Fibroblast of lung (primary cell): ENCODE measurements at regions not wholly inside any gene's neighbourhood (a gene's known extent, or its start where the extent isn't known, plus 50 kb on each side); places are given as distances from the start of the nearest gene placed in this dataset.

ENCODE experiments used
- DNase-seq, 2 donors: peaks; one replicate each; pipeline versions ENCODE4 v3.0.0 to v3.0.0-alpha.2; 2010; ENCODE audit warnings: low read depth in 2 of 2
- H2AFZ ChIP-seq: 2 replicates; pipeline ENCODE4 v1.5.1; 2012; ENCODE audit warnings: low read length, control low read depth, inconsistent platforms
- H3K27ac ChIP-seq: 2 replicates; pipeline ENCODE4 v1.5.1; 2011; ENCODE audit warnings: low read length, control low read depth; ENCODE audit not compliant: insufficient read depth
- H3K27me3 ChIP-seq: 2 replicates; pipeline ENCODE4 v1.5.1; 2011; ENCODE audit warnings: mild to moderate bottlenecking, low read length; ENCODE audit not compliant: control insufficient read depth, insufficient read depth
- H3K36me3 ChIP-seq: 2 replicates; pipeline ENCODE4 v1.5.1; 2011; ENCODE audit warnings: low read length; ENCODE audit not compliant: control insufficient read depth, insufficient read depth
- H3K4me1 ChIP-seq: 2 replicates; pipeline ENCODE4 v1.5.1; 2011; ENCODE audit warnings: low read length; ENCODE audit not compliant: control insufficient read depth, insufficient read depth; ENCODE audit errors: extremely low read depth
- H3K4me2 ChIP-seq: 2 replicates; pipeline ENCODE4 v1.5.1; 2011; ENCODE audit warnings: low read length, control low read depth; ENCODE audit not compliant: insufficient read depth; ENCODE audit errors: extremely low read depth
- H3K4me3 ChIP-seq, 4 experiments: fragments of 200-600 bp in 1 of 4; sonication (generic) in 1 of 4; replicated peaks in 1 of 4; 2 replicates each; pipeline ENCODE4 v1.5.1; 2011 to 2016; ENCODE audit warnings: low read length in 4 of 4, low read depth in 3 of 4, mild to moderate bottlenecking in 3 of 4, control low read depth in 2 of 4, inconsistent platforms in 1 of 4, mixed read lengths in 1 of 4; ENCODE audit not compliant: insufficient read depth in 1 of 4; ENCODE audit errors: control extremely low read depth in 1 of 4
- H3K79me2 ChIP-seq: 2 replicates; pipeline ENCODE4 v1.5.1; 2012; ENCODE audit warnings: mild to moderate bottlenecking, low read length, inconsistent platforms; ENCODE audit not compliant: control insufficient read depth, insufficient read depth
- H3K9ac ChIP-seq: 2 replicates; pipeline ENCODE4 v1.5.1; 2011; ENCODE audit warnings: mild to moderate bottlenecking, low read length, control low read depth; ENCODE audit not compliant: insufficient read depth
- H3K9me3 ChIP-seq: 2 replicates; pipeline ENCODE4 v1.5.1; 2012; ENCODE audit warnings: low read depth, low read length; ENCODE audit not compliant: control insufficient read depth, insufficient read depth
- H4K20me1 ChIP-seq: 2 replicates; pipeline ENCODE4 v1.5.1; 2011; ENCODE audit warnings: low read length; ENCODE audit not compliant: control insufficient read depth, insufficient read depth; ENCODE audit errors: extremely low read depth
- EZH2 ChIP-seq: IDR thresholded peaks from 2 replicates; pipeline ENCODE4 v1.5.1; 2012; ENCODE audit warnings: low read length, control low read depth, mild to moderate bottlenecking; ENCODE audit errors: missing control alignments
- TF ChIP-seq, protein P1 (sequence below), 2 donors: IDR thresholded peaks in 1 of 2; conservative IDR thresholded peaks in 1 of 2; 1 replicate in 1 of 2; 2 replicates in 1 of 2; pipeline ENCODE4 v1.5.1; 2011 to 2012; ENCODE audit warnings: low read length in 2 of 2, control low read depth in 1 of 2, inconsistent platforms in 1 of 2, low read depth in 1 of 2, mild to moderate bottlenecking in 1 of 2

GRCh38 chr1:232306269-232306961 lies 323.5 kb downstream of the SIPA1L2 start:
- DNase-seq: no peak
- no peak overlapping the region for H2AFZ ChIP-seq
- H3K27ac ChIP-seq: no peak overlapping the region
- no peaks in the 10 kb centered on the region for H3K36me3 ChIP-seq
- no peak for TF ChIP-seq EZH2
- TF ChIP-seq, protein P1, sequence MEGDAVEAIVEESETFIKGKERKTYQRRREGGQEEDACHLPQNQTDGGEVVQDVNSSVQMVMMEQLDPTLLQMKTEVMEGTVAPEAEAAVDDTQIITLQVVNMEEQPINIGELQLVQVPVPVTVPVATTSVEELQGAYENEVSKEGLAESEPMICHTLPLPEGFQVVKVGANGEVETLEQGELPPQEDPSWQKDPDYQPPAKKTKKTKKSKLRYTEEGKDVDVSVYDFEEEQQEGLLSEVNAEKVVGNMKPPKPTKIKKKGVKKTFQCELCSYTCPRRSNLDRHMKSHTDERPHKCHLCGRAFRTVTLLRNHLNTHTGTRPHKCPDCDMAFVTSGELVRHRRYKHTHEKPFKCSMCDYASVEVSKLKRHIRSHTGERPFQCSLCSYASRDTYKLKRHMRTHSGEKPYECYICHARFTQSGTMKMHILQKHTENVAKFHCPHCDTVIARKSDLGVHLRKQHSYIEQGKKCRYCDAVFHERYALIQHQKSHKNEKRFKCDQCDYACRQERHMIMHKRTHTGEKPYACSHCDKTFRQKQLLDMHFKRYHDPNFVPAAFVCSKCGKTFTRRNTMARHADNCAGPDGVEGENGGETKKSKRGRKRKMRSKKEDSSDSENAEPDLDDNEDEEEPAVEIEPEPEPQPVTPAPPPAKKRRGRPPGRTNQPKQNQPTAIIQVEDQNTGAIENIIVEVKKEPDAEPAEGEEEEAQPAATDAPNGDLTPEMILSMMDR (conservative IDR thresholded peaks at IDR 0.05 in 1 of 2, IDR thresholded peaks at IDR 0.05 in 1 of 2; ENCODE audit: low read depth in 1 of 2, low read length in 2 of 2): peak in 1 of 2 donors; percentile 7
- H3K9me3 ChIP-seq: no peaks in the 10 kb centered on the region
- no peaks in the 10 kb centered on the region for H3K79me2 ChIP-seq
- H3K4me3 ChIP-seq: no peak overlapping the region
- H4K20me1 ChIP-seq: no peaks in the 10 kb centered on the region
- no peak overlapping the region for H3K9ac ChIP-seq
- no peaks in the 10 kb centered on the region for H3K4me1 ChIP-seq
- H3K4me2 ChIP-seq: no peak overlapping the region
- H3K27me3 ChIP-seq: no peaks in the 10 kb centered on the region

DNA sequence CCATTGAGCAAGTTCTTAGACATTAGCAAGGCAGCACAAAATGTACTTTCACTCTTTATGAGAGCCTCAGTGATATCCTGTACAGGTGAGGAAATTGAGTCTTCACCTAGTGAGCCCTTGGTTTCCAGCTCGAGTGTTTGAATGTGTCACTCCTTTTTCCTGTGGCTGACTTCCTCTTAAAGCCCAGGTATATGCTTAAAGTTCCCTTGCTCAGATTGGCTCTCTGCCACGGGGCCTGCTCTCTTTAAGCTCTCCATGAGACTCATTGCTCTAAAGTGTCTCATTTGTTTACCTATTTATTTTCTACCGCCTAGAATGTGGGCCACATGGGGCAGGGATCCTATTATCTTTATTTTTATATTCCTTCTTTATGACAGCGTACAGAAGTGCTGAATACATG lies 324.9 kb downstream of the SIPA1L2 start:
- Histone ChIP-seq H3K79me2 (no peaks in the 10 kb centered on the region), H3K4me1 (no peaks in the 10 kb centered on the region), H3K27me3 (no peaks in the 10 kb centered on the region), H4K20me1 (no peaks in the 10 kb centered on the region), H3K9me3 (no peaks in the 10 kb centered on the region), H3K27ac (no peak overlapping the region), H3K4me3 (no peak overlapping the region), H3K36me3 (no peaks in the 10 kb centered on the region), H3K9ac (no peak overlapping the region), H2AFZ (no peak overlapping the region), H3K4me2 (no peak overlapping the region)
- DNase-seq: no peak
- no peak for TF ChIP-seq EZH2
- TF ChIP-seq, protein P1 (conservative IDR thresholded peaks at IDR 0.05 in 1 of 2, IDR thresholded peaks at IDR 0.05 in 1 of 2; ENCODE audit: low read depth in 1 of 2, low read length in 2 of 2): no peak

DNA sequence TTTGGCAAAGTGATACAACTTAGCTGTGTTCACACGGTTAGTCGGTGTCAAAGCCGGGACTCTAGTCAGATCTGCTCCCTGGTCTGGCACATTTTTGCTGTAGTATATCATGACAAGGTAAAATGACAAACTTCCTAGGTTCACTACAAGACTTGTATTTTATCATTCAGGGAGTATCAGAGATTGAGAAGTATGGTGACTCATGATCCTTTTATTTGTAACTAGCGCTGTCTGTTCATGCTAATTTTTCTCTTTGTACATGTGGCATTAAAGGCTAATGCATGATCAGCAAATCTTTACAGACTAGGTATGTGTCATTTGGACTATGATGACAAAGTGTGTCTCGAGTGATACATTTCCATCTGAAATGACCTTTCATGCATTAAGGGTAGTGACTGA lies 326.7 kb downstream of the SIPA1L2 start:
- TF ChIP-seq, protein P1 (conservative IDR thresholded peaks at IDR 0.05 in 1 of 2, IDR thresholded peaks at IDR 0.05 in 1 of 2; ENCODE audit: low read depth in 1 of 2, low read length in 2 of 2): no peak
- no peak for TF ChIP-seq EZH2
- no peaks in the 10 kb centered on the region for H4K20me1 ChIP-seq
- H2AFZ ChIP-seq: no peak overlapping the region
- H3K4me2 ChIP-seq: no peak overlapping the region
- no peaks in the 10 kb centered on the region for H3K27me3 ChIP-seq
- H3K79me2 ChIP-seq: no peaks in the 10 kb centered on the region
- no peaks in the 10 kb centered on the region for H3K9me3 ChIP-seq
- no peak for DNase-seq
- no peak overlapping the region for H3K4me3 ChIP-seq
- H3K27ac ChIP-seq: no peak overlapping the region
- H3K36me3 ChIP-seq: no peaks in the 10 kb centered on the region
- no peaks in the 10 kb centered on the region for H3K4me1 ChIP-seq
- no peak overlapping the region for H3K9ac ChIP-seq
